ENCODE measurements at regions not wholly inside any gene's neighbourhood (a gene's known extent, or its start where the extent isn't known, plus 50 kb on each side); places are given as distances from the start of the nearest gene placed in this dataset.

DNA sequence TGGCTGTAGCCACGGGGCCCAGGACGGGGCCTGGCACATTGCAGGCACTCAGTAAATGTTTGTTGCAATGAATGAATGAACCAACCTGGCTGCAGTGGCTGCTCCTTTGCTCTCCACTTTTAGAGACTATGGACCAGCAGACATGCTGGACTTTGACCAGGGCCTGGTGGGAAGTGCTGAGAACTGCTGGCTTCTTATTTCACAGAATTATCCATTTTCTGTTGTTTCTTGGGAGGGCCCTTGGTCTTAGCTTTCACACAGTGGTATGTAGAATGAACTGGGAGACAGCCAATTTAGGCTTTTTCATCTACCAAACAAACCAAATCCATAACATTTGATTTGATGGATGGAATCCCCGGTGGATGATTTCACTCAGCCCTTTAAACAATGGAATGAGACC, 78.0 kb upstream of the LHFPL2 start:
- no peak for TF ChIP-seq POLR2AphosphoS5 (IDR thresholded peaks at IDR 0.05; ENCODE audit: low read depth, low read length)
- TF ChIP-seq POLR2A (IDR thresholded peaks at IDR 0.05; ENCODE audit: low read depth, low read length), result no peak
- TF ChIP-seq SPI1 (IDR thresholded peaks at IDR 0.05; ENCODE audit: low read depth, low read length), result no peak
- no peak for TF ChIP-seq TAF1 (IDR thresholded peaks at IDR 0.05; ENCODE audit: low read depth, low read length)
- no peak for TF ChIP-seq POU2F2 (IDR thresholded peaks at IDR 0.05; ENCODE audit: low read depth, low read length)
- no peak for TF ChIP-seq PAX5 (IDR thresholded peaks at IDR 0.05; ENCODE audit: insufficient read depth, low read length, severe bottlenecking)

Data from GM12891 (cell line).